ENCODE measurements at regions not wholly inside any gene's neighbourhood (a gene's known extent, or its start where the extent isn't known, plus 50 kb on each side); places are given as distances from the start of the nearest gene placed in this dataset.

DNA sequence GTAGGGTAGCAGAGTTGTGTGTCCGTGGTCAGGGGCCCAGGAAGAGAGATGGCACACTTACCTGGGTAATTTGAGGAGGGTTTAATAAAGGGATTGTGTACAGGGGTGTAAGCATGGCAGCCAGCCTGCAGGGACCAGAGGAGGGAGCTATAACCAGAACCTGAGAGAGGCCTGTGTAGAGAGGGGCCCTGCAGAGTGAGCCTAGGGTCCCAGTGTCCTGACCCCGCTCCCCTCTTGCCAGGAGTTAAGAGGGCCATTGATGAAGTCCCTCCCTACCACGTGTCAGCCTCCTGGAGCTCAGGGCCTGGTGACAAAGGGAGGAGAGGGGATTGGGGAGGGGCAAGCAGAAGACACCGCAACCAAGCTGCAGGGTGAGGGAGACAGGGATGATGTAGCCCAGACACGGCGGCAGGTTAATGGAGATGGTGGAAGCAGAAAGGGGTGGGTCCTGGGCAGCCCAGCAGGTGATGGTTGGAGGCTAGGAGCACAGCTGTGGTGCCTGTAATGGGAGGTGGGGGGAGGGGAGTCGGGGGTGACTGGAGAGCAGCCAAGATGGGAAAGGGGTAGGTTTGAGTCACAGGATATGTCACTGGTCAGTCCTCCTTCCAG is 165.4 kb upstream of the TOPAZ1 start:
- no peak for DNase-seq
- Mint-ChIP-seq H3K4me3 (no peak overlapping the region), H3K27me3 (no peaks in the 10 kb centered on the region), H3K9me3 (no peaks in the 10 kb centered on the region), H3K36me3 (no peaks in the 10 kb centered on the region), H3K4me1 (no peaks in the 10 kb centered on the region), H3K27ac (no peak overlapping the region)

DNA sequence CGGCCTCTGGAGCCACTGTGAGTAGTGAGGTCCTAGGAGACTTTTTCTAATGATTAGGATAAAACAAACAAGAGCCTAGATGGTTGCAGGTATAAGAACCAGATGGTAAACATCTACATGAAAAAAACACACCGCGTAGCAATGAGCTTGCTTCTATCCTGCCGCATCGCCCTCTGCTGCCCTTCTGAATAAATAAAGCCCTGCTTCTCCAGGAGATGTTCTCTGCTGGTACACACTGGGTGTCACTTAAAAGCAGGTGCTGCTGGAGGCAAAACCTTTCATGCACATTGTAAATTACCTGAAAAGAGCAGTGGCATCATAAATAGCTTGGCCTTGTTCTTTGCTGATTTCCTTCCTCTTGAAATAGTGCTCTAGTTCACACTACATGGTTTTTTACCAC is 164.4 kb upstream of the TOPAZ1 start:
- no peaks in the 10 kb centered on the region for H3K27me3 Mint-ChIP-seq
- no peak for DNase-seq
- no peaks in the 10 kb centered on the region for H3K36me3 Mint-ChIP-seq
- H3K9me3 Mint-ChIP-seq = no peaks in the 10 kb centered on the region
- H3K4me3 Mint-ChIP-seq = no peak overlapping the region
- H3K4me1 Mint-ChIP-seq = no peaks in the 10 kb centered on the region
- no peak overlapping the region for H3K27ac Mint-ChIP-seq

DNA sequence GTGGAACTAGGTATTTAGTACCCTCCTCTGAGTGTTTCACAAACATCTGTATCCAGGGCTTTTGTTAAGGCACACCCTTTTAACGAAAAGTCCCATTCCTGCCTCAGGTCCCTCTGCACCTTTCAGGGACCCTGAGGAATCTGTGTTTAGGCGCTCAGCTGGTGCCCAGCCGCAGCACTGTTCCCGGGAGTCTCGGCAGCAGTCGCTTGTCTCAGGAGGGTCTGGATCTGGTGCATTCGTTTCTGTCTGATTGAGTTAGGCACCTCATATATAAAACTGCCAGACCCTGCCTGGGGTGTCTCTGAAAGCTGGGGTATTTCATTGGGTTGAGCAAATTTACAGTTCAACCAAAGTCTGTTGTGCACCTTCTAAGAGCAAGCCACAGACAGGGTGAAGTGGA is 162.8 kb upstream of the TOPAZ1 start:
- Mint-ChIP-seq H3K9me3 (no peaks in the 10 kb centered on the region), H3K27ac (no peak overlapping the region), H3K27me3 (no peaks in the 10 kb centered on the region)

DNA sequence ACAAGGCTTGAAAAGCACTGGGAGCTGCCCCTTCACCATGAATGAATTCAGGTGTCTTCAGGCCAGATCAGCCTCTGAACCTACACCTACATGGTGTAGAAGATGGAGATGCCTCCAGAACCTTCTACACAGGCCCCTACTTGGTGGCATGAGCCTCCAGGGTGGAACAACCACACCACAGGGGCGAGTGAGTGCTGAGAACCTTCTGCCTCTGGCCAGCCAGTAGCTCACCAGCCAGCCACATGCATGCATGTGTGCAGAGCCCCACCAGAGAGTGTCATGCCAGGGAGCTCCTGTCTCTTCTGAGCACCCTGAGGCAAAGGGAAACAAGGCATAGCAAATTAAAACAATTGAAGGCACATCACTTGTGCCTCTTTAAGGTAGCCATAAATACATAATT is 161.8 kb upstream of the TOPAZ1 start:
- H3K27ac Mint-ChIP-seq = no peak overlapping the region
- no peaks in the 10 kb centered on the region for H3K9me3 Mint-ChIP-seq
- no peak overlapping the region for H3K4me3 Mint-ChIP-seq
- H3K27me3 Mint-ChIP-seq = no peaks in the 10 kb centered on the region
- H3K4me1 Mint-ChIP-seq = no peaks in the 10 kb centered on the region
- H3K36me3 Mint-ChIP-seq = no peaks in the 10 kb centered on the region
- DNase-seq = no peak

More for the DNA sequence above, 162.8 kb upstream of the TOPAZ1 start:
- Mint-ChIP-seq H3K4me1 (no peaks in the 10 kb centered on the region), H3K36me3 (no peaks in the 10 kb centered on the region), H3K4me3 (no peak overlapping the region)
- DNase-seq = no peak

DNA sequence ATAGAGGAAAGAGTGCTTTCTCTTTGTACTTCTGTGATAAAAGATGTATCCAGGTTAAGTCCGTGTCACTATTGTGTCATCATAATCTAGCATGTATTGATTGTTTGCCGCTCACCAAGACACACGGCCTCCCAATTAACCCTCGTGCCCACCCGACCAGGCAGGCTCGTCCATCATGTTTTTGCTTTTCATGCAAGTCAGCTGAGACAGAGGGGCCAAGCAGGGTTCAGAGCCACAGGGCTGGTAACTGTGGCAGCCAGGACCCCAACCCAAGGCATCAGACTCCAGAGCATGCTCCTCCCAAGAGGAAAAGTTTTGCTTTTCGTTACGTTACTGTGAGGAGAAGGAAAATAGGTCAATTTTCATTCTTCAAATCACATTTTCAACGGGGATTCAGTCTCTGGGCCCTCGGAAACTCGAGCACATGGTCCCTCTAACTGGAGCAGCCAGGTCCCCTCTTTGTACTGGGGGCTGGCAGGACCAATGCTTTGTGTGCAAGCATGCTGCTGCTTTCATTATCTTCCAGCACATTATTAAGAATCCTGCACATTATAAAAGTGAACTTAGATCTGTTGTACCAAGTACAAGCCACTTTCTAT is 161.1 kb upstream of the TOPAZ1 start:
- no peak overlapping the region for H3K4me3 Mint-ChIP-seq
- H3K36me3 Mint-ChIP-seq = no peaks in the 10 kb centered on the region
- H3K27me3 Mint-ChIP-seq = no peaks in the 10 kb centered on the region
- H3K4me1 Mint-ChIP-seq = no peaks in the 10 kb centered on the region
- H3K9me3 Mint-ChIP-seq = no peaks in the 10 kb centered on the region
- no peak for DNase-seq
- no peak overlapping the region for H3K27ac Mint-ChIP-seq

DNA sequence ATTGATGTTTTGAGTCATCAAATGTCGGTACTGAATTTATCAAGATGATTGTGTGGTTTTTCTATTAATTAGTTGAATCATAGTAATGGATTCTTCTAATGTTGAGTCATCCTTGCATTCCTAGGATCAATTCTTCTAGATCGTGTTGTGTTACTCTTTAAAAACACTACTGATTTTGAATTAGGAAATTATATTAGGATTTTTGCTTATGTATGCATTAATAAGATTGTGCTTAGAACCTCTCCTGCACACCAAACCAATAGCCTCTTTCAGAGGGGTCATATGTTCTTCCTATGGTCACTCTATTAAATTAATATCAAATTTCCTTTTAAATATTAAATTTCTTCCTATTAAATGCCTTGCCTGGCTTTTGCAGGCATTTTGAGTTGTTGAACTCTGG is 151.7 kb upstream of the TOPAZ1 start:
- H3K36me3 Mint-ChIP-seq = no peaks in the 10 kb centered on the region
- H3K27me3 Mint-ChIP-seq = peaks cover 45% of the 10 kb centered on the region
- no peak overlapping the region for H3K27ac Mint-ChIP-seq
- DNase-seq = no peak
- no peaks in the 10 kb centered on the region for H3K9me3 Mint-ChIP-seq
- H3K4me3 Mint-ChIP-seq = no peak overlapping the region
- peaks cover 11% of the 10 kb centered on the region for H3K4me1 Mint-ChIP-seq

DNA sequence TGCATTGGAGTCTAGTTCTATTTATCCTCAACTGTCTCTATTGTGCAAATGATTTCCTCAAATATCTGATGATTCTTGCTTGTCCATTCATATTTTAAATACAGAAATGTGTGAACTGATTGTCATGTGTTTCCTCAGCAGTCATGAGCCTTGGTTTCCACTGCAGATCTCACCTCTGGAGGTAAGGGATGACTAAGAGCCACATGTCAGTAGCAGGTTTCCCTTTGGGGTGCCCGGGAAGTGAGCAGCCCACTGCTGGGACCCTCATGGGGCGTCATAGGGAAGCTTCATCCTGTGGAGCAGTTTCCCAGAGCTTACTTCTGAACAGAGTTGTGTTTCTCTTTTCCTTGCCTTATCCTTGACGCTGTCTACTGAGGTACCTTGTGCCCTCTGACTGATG is 149.2 kb upstream of the TOPAZ1 start:
- H3K27ac Mint-ChIP-seq = no peak overlapping the region

DNA sequence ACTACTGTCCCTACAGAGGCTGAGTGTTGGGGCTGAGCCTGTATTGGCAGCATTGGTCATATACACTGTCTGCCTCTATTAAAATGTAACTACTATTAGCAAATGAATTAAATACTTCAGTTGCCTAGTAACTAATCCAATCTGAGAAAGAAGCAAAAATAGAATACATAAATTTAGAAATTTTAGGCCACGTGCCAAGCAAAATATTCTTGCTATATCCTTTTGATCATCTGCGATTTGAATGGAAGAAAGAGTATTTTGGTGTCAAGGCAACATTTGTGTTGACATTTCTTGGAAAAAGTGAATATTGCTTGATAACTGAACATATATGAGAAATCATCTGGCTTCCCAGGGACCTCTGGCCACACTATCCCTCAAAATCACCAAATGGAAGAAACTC is 148.2 kb upstream of the TOPAZ1 start:
- H3K4me3 Mint-ChIP-seq = no peak overlapping the region
- H3K4me1 Mint-ChIP-seq = peaks cover 11% of the 10 kb centered on the region
- peaks cover 2% of the 10 kb centered on the region for H3K9me3 Mint-ChIP-seq
- H3K36me3 Mint-ChIP-seq = no peaks in the 10 kb centered on the region
- no peak overlapping the region for H3K27ac Mint-ChIP-seq
- DNase-seq = no peak
- H3K27me3 Mint-ChIP-seq = peaks cover 54% of the 10 kb centered on the region

More for the DNA sequence above, 149.2 kb upstream of the TOPAZ1 start:
- Mint-ChIP-seq H3K4me1 (peaks cover 11% of the 10 kb centered on the region), H3K36me3 (no peaks in the 10 kb centered on the region), H3K27me3 (peaks cover 49% of the 10 kb centered on the region), H3K9me3 (peaks cover 2% of the 10 kb centered on the region), H3K4me3 (no peak overlapping the region)
- no peak for DNase-seq

DNA sequence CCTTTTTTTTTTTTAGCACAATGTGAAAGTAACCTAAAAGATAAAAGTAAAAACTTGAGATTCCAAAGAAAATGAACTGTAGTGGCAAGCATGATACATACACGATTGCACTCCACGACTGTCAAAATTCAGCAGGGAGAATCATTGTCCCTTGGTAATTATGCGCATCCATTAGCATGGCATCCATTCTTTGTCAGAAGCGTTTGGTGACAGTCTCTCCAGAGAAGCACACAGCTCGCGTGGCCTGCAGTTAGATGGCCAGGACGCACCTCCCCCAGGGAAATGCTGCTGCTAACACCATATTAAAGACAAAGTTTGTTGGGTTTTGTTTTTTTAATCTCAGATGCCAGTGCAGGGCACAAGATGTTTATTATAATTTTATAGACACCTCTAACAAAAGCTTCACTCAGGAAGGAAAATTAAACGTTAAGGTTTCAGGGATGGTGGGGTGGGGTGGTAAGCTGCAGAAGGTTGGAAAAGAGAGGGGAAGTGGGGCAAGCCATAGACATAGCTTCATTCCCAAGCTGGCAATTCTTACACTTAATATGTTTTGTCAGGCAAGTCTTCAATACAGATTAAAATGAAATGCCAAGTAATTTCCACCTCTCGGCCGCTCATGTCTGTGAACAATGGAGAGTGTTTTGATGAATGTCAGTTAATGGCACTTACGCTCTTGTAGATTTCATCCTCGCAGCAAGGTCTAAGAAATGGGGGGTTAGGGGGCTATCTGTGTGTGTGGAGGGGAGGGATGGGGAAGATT is 142.8 kb upstream of the TOPAZ1 start:
- Mint-ChIP-seq H3K4me3 (no peak overlapping the region), H3K4me1 (peaks cover 2% of the 10 kb centered on the region), H3K27ac (no peak overlapping the region), H3K36me3 (no peaks in the 10 kb centered on the region), H3K27me3 (peaks cover 54% of the 10 kb centered on the region), H3K9me3 (peaks cover 2% of the 10 kb centered on the region)
- no peak for DNase-seq

DNA sequence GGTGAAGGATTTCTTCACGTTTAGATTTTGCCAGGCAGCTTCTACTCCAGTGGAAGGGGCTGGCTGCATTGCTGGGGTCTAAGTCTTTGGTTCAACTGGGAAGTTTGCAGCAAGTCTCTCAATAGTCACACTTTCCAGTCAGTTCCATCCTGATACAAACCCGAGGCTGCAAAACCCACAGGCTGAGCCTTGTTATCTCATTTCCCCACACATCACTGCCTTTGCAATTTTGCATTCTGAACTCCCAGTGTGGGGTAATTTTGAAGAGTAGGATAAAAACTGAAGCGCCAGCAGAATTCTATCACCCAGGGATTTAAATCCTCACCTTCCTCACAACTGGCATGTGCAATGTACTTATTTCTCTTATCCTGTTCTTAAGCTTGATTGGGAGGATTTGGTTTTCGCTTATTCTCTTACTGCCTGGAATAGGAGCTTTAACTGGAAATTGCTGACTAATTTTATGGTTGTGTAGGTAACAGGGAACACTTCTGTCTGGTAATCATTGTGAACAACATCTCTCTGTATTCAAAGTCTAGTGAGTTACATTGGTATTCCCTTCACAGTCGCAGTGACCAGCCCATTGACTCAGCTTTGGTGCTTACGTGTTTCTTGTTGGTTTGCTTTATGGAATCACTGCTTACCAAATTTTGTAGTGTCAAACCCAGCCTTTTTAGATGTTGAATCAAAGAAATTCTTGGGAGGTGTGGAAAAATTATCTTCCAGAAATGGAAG is 142.0 kb upstream of the TOPAZ1 start:
- Mint-ChIP-seq H3K27me3 (peaks cover 58% of the 10 kb centered on the region), H3K4me1 (peaks cover 6% of the 10 kb centered on the region), H3K9me3 (peaks cover 2% of the 10 kb centered on the region), H3K27ac (no peak overlapping the region), H3K4me3 (no peak overlapping the region), H3K36me3 (no peaks in the 10 kb centered on the region)
- no peak for DNase-seq

DNA sequence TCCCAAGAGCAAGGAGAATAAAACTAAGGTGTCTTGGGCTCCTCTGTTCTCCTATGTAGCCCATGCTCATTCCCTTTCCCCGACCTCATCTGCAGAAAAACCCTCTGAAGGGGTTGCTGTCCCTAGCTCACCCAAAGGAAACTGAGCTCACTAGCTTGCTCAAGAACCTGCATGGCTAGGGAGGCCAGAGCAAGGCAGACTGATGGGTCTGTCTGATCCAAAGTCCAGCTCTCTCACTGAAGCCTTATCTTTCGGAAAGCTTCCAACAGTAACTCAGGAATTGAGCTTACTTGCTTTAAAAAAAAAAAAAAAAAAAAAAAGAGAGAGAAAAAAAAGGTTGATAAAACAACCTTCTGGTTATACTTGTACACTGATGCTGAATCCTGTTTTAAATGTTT is 141.4 kb upstream of the TOPAZ1 start:
- peaks cover 2% of the 10 kb centered on the region for H3K9me3 Mint-ChIP-seq
- H3K27me3 Mint-ChIP-seq = peaks cover 58% of the 10 kb centered on the region
- no peaks in the 10 kb centered on the region for H3K36me3 Mint-ChIP-seq
- DNase-seq = no peak
- no peak overlapping the region for H3K4me3 Mint-ChIP-seq
- H3K4me1 Mint-ChIP-seq = peaks cover 10% of the 10 kb centered on the region
- no peak overlapping the region for H3K27ac Mint-ChIP-seq

DNA sequence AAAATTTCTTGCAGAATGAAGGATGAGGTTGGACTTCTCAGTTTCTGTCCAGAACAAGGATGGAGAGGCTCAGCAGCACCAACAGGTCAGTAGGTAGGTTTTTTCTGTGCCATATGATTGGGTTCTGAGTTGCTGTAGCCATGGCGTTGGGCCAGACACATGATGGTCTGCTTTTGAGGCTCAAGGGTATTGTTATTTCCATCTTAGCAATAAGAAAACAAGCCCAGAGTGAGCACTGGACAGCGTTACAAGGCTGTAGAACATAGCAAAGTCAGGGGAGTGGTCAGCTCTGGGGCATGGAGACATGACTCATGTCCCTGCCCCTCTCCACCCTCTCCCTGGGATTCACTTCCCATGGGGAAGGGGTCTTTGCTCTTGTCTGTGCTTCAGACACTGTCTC is 137.6 kb upstream of the TOPAZ1 start:
- Mint-ChIP-seq H3K4me3 (no peak overlapping the region), H3K27me3 (peaks cover 40% of the 10 kb centered on the region), H3K27ac (no peak overlapping the region), H3K36me3 (no peaks in the 10 kb centered on the region), H3K9me3 (no peaks in the 10 kb centered on the region), H3K4me1 (peaks cover 18% of the 10 kb centered on the region)
- DNase-seq = no peak

DNA sequence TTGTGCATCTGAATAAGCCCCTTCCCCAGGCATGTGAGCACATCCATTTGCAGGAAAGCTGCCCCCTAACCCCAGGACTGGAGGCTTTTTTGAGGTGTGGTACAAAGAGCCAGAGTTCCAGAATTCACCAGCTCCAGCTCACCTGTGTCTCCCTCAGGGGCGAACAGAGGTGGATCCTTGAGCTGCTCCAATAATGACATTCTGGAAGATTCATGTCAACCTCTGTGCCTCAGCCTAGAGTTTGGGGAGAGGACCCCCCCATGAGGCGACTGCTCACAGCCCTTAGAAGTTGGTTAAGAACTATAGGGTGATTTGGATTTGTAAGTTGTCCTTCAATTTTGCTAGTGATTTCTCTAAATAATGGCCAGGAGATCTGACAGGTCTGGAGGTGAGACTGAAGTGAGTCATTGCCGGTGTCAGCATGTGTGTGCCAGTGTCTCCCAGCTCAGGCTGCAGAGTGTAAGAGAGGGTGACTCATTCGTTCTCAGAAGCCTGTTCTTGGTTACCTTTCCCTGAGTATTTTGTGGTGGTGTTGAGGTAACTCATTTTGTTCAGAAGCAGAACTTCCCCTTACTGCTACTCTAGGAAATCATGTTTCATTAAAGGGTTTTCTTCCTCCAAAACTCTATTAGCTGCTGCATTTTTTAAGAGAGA is 136.9 kb upstream of the TOPAZ1 start:
- Mint-ChIP-seq H3K27ac (peak overlapping the region; percentile 38), H3K36me3 (no peaks in the 10 kb centered on the region), H3K4me3 (no peak overlapping the region), H3K9me3 (no peaks in the 10 kb centered on the region), H3K27me3 (peaks cover 36% of the 10 kb centered on the region), H3K4me1 (peaks cover 16% of the 10 kb centered on the region)
- peak; percentile 68 for DNase-seq

DNA sequence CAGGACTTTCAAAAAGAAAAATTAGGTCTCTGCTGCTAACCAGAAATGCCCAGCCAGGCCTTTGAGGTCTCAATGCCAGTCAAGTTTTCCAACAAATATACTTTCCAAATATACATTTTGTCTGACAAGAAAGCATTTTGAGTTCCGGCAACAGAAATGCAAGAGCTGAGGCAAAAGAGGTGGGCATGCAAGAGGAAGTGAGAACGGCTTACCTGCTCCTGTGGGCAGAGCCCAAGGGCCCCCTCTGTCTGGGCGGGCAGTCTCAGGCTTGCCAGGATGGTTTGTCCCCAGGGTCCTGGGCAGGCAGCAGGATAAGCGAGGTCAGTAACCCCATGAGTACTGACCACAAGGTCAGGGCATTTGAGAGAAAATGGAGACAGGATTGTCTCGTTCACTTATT is 136.1 kb upstream of the TOPAZ1 start:
- peaks cover 36% of the 10 kb centered on the region for H3K27me3 Mint-ChIP-seq
- peaks cover 16% of the 10 kb centered on the region for H3K4me1 Mint-ChIP-seq
- H3K36me3 Mint-ChIP-seq = no peaks in the 10 kb centered on the region
- H3K27ac Mint-ChIP-seq = peak overlapping the region; percentile 38
- DNase-seq = no peak
- no peaks in the 10 kb centered on the region for H3K9me3 Mint-ChIP-seq
- H3K4me3 Mint-ChIP-seq = no peak overlapping the region

DNA sequence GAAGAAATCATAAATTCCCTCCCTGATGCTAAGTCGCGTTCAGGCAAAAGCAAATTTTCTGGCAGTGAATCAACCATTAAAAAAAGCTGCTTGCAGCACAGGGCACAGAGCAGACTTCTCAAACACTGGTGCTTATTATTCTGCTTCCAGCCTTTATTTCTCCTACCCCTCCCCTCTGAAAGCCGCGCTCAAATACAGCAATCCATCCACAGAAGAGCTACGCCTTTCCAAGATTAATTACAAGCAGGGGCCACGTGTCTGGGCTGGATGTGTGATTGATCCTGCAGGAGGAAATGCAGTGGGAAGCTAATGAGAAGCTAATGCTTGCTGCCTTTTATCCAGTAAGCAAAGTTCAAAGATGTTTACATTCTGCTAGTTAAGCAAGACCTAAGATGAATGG is 134.9 kb upstream of the TOPAZ1 start:
- Mint-ChIP-seq H3K27me3 (peaks cover 24% of the 10 kb centered on the region), H3K4me1 (peaks cover 16% of the 10 kb centered on the region), H3K4me3 (no peak overlapping the region), H3K27ac (no peak overlapping the region), H3K9me3 (no peaks in the 10 kb centered on the region), H3K36me3 (no peaks in the 10 kb centered on the region)
- DNase-seq = no peak
